Middle frontal gyrus (tissue), 1 donor: ENCODE measurements at regions not wholly inside any gene's neighbourhood (a gene's known extent, or its start where the extent isn't known, plus 50 kb on each side); places are given as distances from the start of the nearest gene placed in this dataset.
"Not testable (repeated sequence)": the region's sequence is repeated elsewhere in the genome, so short reads cannot be mapped to it uniquely, and the experiment has no call there.

Experiments used
- DNase-seq: peaks from one replicate; pipeline ENCODE4 v3.0.0-alpha.2; 2015; ENCODE audit warnings: low spot score; ENCODE audit errors: extremely low spot score

DNA sequence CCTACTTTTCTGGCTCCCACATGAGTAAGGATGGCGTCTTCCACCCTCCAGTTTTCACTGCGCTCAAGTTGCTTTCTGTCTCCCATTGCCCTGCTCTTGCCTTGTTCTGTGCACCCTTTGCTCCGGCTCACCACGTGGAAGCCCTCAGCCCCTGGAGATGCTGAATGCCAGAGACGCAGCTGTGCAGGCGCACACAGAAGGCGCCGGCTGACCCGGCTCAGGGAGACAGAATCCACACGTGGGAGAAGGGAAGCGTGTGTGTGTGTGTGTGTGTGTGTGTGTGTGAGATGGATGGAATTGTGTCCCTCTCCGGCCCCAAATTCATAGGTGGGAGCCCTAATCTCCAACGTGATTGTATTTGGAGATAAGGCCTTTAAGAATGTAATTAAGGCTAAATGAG is 118.2 kb upstream of the ERRFI1 start:
- no peak for DNase-seq

DNA sequence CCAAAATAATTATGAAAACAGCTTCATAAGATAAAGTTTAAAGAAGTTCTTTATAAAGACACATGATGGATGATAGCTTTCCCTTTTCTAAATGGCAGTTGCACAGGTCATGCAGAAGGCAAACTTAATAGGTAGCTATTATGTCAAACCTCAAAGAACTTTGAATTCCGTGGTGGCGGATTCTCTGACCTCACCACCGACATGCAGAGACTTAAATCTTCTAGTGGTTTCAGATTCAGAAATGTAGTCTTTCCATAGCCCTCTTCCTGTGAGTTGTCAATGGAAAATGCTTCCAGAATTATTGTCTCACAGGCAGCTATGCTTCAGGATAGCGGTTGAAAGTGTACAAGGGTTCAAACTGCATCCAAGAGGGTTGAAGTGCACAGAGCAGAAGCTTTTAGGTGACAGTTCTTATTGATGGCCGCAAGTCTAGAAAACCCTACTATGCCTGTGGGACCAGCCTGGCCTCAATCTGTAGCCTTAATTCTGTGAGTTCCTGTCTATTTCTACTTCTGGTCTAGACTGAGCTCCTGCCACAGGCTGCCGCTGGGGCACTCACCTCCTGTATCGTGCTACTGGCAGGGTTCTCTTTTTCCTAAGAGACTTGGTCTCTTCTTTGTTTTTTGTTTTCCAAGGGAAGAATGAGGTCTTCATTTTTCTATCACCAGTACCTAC is 117.0 kb upstream of the ERRFI1 start:
- no peak for DNase-seq

DNA sequence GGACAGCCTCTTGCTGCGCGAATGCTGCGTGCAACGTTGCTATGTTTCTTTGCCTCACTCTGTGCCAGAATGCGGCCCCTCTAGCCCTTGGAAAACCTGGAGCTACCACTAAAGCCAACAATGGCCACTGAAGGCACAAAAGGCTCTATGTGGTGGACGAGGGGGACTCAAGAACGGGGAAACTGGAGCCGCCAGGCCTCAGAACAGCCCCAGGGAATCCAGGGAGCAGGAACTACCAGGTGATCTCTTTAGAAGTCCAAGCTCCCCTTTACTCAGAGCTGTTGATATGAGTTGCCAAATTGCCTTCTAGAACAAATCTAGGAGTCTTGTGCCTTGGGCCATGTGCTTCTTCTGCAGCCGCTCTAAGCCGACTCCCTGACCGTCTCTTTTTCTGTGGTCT is 113.8 kb upstream of the ERRFI1 start:
- DNase-seq: no peak

DNA sequence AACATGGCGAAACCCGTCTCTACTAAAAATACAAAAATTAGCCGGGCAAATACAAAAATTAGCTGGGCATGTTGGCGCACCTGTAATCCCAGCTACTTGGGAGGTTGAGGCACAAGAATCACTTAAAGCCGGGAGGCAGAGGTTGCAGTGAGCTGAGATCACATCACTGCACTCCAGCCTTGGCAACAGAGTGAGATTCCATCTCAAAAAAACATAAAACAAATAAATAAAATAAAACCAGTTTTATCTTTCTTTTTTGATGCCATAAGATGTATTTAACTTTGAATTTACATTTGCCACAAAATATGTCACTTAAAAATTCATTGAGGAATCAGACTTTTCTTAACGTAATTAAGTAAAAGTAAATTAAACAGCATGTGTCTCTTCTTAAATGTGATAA is 113.3 kb upstream of the ERRFI1 start:
- DNase-seq: no peak

DNA sequence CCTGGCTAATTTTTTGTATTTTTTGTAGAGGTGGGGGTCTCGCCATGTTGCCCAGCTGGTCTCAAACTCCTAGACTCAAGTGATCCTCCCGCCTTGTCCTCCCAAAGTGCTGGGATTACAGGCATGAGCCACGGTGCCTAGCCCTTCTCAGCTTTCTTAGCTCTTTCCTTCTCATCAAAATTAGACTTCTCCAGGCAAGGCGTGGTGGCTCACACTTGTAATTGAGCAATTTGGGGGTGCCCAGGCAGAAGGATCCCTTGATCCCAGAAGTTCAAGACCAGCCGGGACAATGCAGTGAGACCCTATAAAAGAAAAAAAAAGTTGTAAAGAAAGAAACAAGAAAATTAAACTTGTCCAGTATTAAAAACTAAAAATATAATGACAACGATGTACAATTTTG is 112.6 kb upstream of the ERRFI1 start:
- no peak for DNase-seq

DNA sequence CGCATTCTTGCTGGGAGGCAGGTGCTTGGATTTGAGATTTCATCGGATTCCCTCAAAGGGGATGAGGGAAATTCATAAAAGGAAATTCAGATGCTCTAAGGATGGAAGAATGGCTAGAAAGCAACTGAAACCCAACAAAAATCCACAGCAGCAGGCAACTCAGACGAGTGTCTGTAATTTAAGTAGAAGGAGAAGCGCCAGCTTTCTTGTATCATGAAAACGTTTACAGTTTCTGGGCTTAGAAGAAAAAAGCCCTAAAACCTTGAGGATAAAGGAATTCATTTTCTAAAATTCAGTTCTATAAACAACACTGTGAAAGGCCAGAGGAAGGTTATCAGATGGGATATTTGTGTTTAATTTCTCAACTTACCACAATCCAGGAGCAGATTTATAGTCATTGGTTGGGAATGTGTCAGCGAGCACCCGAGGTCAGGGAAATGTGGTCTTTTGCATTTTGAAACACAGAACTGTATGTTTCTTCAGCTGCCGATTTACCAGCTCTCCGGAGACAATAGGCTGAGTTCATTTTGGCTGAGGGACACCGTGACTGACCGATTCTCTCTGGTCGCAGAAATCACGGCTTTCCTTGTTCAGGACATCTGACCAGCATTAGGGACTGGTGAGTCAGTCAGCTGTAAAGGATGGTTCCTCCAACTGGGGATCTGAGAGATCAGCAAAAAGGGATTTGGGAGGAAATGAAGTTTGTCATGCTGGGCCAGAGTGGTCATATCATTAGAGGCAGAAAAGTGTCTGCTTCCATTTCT is 111.6 kb upstream of the ERRFI1 start:
- DNase-seq: no peak

DNA sequence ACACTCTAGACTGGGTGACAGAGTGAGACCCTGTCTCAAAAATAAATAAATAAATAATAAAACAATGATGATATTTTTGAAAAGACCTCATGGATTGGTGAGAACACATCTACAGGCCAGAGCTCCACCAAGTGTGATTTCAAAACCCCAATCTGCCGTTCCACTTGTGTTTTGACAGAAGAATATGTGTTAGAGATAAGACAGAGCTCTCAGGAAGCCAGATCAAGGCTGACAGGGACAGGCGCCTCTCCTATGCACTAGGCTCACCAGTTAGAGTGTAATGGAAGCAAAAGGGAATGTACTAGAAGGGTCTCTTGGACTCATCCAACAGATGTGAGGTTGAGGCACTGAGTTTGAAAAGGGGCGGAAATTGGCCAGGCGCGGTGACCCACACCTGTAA is 110.7 kb upstream of the ERRFI1 start:
- no peak for DNase-seq

DNA sequence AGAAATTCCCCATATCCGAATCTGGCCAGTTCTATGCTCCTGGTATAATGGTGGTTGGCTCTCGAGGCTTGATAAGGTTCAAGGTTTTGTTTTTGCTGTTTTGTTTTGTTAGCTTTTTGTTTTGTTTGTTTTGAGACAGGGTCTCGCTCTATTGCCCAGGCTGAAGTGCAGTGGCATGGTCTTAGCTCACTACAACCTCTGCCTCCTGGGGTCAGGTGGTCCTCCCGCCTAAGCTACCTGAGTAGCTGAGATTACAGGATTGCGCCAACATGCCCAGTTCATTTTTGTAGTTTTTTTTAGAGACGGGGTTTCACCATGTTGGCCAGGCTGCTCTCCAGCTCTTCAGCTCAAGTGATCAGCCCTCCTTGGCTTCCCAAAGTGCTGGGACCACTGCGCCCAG is 109.1 kb upstream of the ERRFI1 start:
- no peak for DNase-seq

DNA sequence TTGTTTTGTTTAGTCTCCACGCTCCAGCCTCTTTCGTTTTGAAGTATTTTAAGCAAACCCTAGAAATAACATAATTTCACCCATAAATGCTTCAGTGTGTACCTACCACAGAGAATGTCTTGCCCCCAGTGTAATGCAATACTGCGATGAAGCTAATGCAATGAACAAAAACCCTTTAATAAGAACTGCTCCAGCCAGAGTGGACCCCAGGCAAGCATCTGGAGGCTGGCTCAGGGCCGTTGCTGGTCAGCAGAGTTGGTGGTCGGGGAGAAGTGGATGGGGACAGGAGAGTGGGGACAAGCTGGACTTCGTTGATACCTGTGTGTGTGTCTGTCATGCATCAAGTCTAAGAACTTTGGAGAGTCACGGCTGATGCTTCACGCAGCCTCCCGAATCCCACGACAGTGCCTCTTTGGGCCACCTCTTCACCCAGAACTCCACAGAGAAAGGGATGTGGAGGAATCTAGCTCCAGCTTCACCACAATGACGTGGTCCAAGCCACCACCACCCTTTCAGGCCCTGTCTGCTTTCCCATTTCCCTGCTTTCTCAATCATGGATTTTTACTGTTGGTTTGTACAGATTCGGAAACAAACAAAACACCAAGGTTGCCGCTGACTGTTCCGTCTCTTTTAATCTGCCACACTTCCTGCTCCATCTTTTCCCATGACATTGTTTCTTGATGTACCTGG is 108.6 kb upstream of the ERRFI1 start:
- no peak for DNase-seq

DNA sequence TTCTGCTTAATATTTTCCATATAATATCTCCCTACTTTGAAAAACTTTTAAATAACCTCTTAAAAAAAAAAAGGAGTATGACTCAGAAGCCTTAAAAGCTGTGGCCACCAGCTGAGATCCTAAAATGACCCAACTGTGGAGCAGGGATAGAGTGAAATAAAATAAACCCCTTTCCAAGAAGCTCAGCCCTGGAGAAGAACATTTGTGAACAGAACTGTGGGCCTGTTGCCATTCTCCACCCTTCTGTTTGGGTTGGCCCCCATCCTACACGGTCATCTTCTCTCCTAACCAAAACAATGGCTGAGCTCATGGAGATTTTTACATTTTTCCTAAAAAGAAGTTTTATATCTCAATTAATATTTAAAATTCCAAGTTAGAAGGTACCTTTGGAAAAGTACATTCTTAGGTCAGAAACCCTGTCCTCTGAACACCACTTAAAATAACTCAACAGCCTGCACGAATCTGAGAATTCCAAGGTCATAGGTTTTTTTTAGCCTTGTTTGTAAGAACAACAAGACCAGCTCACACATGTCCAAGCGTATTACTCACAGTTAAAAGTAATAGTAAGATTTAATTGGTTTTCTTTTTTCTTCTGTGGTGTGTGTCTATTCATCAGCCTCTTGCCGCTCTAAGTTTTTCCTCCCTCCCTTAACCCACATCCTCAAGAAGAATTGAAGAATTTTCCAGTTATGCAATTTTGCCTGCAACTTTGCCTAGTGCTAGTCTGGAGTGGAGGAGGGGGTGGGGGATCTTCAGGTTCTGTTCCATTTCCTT is 107.7 kb upstream of the ERRFI1 start:
- no peak for DNase-seq

DNA sequence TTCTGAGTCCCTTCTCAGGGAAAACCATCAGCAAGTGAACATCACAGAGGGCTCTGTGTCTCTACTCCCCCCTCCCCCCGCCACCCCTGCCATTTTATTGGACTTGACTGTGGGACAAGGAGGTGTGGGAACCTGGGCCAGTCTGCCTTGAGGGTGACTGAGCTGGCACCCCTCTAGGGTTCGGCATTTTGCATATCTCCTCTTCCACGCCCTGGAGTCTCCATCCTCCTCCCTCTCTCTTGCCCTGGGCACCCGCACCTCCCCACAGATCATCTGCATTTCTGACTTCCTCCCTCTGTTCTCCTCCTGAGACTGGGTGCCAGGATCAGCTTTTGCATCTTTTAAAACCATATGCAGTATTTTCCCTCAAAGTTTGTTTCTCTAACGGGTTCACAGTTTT is 107.1 kb upstream of the ERRFI1 start:
- DNase-seq: no peak

DNA sequence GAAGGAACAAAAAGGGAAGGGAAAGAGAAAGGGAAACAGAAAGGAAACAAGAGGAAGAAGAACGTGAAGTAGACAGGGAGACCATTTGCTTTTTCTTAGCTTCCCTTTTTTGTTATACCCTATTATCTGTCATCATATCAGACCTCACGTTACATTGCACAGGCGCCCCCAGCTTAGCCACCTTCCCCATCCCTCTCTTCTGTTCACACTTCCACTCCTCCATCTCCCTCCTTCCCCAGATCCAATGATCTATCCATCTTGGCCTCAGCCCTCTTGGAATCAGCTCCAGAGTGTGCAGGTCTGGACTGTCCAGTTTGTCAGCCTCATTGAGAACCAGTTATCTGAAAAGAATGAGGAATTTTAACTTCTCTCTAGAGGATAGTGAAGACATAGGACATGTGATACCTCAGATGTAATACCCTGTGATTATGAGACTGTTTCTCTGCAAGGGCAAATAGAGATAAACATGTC is 101.1 kb upstream of the ERRFI1 start:
- no peak for DNase-seq

DNA sequence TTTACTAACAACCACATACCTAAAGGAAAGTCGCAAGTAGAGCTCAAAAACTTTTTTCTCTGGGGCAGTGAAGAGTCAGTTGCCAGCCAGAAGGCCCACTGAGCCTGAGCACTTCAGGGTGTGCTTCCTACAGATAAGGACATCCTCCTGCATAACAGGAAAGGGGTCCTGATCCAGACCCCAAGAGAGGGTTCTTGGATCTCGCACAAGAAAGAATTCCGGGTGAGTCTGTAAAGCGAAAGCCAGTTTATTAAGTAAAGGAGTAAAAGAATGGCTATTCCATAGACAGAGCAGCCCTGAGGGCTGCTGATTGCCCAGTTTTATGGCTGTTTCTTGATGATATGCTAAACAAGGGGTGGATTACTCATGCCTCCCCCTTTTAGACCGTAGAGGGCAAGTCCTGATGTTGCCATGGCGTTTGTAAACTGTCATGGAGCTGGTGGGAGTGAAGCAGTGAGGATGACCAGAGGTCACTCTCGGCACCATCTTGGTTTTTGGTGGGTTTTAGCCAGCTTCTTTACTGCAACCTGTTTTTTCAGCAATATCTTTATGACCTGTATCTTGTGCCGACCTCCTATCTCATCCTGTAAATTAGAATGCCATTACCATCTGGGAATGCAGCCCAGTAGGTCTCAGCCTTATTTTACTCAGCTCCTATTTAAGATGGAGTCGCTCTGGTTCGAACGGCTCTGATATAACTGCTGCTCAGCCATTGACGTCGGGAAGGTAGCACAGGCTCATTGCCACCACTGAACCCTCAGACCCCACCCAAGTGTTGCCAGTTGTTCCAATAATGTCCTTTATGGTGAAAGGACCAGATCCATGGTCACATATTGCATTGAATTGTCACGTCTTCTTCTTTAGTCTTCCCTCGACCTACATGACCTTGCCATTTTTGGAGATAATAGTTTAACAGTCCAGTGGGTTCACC is 96.6 kb upstream of the ERRFI1 start:
- DNase-seq: no peak

DNA sequence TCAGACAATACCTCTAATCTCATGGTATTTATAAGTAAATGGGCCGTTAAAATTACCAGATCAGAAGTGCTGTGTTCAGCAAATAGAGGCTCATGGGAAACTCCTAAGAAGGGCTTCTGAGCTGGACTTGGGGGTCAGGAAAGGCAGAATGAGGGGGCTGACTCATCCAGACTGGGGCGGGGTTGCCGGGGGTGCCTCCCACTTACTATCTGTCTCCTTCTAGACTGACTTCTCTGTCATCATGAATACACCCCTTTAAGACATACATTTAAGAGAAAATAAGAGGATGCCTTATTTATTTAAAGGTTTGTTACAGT is 96.0 kb upstream of the ERRFI1 start:
- no peak for DNase-seq

DNA sequence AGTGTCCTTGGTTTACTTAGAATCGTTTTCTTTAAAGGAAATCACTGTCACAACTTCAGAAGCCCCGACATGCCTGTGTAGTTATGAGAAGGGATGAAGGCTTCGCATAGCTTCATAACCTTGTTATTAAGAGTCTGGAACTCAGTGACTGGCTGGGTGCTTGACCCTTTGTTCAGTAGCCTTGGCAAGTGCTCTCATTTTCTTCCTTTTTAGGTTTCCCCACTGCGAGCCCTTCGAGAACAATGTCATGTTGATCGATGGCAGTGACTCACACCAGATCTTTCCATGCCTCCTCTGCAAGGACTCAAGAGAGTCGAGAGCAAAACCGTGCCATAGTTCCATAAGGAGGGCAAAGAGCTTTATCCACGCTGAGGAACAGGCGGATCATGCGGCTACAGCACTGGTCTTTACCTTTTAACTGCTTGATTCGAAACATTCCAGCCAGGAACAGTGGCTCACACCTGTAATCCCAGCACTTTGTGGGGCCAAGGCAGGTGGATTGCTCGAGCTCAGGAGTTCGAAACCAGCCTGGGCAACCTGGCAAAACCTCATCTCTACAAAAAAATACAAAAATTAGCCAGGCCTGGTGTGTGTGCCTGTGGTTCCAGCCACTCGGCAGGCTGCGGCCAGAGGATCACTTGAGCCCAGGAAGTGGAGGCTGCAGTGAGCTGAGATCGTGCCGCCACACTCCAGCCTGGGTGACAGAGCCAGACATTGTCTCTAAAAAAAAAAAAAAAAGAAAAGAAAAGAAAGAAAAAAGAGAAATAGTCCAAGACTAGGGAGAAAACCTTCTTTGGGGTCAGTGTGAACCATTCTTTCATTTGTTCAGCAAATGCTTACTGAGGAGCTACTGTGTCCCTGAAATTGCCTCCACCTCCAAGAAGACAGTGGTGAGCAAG is 95.4 kb upstream of the ERRFI1 start:
- DNase-seq: no peak

DNA sequence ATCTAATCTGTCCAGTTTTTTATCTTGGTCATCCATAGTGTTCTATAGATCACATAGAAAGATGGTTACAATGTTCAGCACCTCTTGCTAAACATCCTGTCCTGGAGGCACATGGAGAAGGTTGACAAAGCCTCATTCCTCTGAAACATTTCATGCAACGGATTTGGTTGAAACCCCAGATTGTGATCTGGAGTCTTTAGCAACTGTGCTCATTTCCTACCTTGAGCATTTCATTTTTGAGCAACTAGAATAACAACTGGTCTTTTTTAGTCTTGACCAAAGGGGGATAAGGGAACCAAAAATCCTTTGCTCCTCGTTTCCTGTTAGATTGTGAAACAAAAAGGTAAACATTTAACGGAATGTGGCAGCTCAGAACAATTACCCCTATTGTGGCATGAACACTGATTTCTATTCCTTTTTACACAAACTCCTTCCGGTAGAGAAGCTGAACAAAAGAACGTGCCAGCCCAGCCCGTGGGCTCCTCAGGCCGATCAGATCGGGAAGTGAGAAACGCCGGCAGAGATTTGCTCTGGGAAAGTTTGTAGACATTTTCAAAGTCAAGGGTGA is 94.7 kb upstream of the ERRFI1 start:
- no peak for DNase-seq

DNA sequence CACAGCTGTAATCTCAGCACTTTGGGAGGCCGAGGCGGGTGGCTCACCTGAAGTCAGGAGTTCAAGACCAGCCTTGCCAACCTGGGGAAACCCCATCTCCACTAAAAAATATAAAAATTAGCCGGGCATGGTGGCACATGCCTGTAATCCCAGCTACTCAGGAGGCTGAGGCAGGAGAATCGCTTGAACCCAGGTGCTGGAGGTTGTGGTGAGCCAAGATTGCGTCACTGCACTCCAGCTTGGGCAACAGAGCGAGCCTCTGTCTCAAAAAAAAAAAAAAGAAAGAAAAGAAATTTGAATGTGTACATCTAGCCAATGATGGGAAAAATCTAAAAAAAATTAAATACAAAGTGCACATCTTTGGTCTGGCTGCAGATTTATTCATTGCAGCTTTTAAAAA is 92.6 kb upstream of the ERRFI1 start:
- not testable (repeated sequence) for DNase-seq

DNA sequence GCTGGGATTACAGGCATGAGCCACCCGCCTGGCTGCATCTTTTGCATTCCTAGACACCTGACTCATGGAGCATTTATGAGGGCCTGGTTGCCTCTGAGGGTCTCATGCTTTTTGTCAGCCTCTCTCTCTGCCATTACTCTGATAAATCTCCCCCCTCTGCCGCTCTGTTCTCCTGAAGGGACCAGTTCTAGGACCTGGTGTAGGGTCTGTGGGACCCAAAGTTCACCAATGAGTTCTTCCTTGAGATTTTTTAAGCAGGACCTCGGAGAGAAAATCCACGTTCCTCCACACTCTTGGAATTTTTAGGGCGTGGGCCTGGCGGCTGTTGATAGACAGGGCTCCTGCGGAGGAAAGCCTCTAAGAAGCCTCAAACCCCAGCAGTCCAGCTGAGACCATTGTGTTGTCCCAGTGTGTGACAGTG is 91.9 kb upstream of the ERRFI1 start:
- DNase-seq: no peak

DNA sequence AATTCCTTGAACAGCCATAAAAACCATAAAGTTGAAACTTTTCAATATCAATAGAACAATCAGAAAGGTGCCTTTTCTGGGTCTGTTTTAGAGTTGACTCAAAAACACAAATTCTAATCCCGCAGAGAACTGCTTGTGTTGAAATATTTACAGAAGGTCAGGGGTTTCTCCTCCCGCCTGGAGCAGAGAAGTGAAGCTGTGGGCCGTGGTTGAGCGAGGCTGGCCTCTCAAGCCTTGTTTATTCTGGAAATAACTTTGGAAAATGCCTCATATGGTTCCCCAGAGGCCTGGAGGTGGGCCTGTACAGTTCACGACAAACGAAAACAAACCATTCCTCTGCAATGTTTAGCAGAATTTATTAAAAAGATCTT is 90.8 kb upstream of the ERRFI1 start:
- DNase-seq: no peak
